Lung (tissue), 11 donors: ENCODE measurements at regions not wholly inside any gene's neighbourhood (a gene's known extent, or its start where the extent isn't known, plus 50 kb on each side); places are given as distances from the start of the nearest gene placed in this dataset.

Experiments
- ATAC-seq: fragments of 200-7000 bp; cut with Tn5 transposase; one replicate; pipeline ENCODE4 v1.9.1; 2020; ENCODE audit warnings: moderate number of reproducible peaks; ENCODE audit not compliant: insufficient read depth, low FRiP score
- DNase-seq, 3 donors: peaks; one replicate each; pipeline ENCODE4 v3.0.0-alpha.2; 2013 to 2017
- H3K27ac ChIP-seq, 2 donors: one replicate each; pipeline ENCODE4 v1.5.1; 2013; ENCODE audit warnings: mild to moderate bottlenecking in 2 of 2, moderate library complexity in 2 of 2, control low read depth in 1 of 2, inconsistent platforms in 1 of 2, low read depth in 1 of 2, low read length in 1 of 2
- H3K27me3 ChIP-seq, 3 donors: one replicate each; pipeline ENCODE4 v1.5.1; 2013; ENCODE audit warnings: low read length in 2 of 3; ENCODE audit not compliant: control insufficient read depth in 3 of 3, insufficient read depth in 3 of 3
- H3K36me3 ChIP-seq, 4 donors: one replicate each; pipeline ENCODE4 v1.5.1; 2013; ENCODE audit warnings: low read length in 4 of 4, mild to moderate bottlenecking in 1 of 4, moderate library complexity in 1 of 4; ENCODE audit not compliant: control insufficient read depth in 4 of 4, insufficient read depth in 4 of 4
- H3K4me1 ChIP-seq, 5 donors: one replicate each; pipeline ENCODE4 v1.5.1; 2013; ENCODE audit warnings: low read length in 5 of 5, mild to moderate bottlenecking in 2 of 5, moderate library complexity in 1 of 5; ENCODE audit not compliant: control insufficient read depth in 5 of 5, insufficient read depth in 5 of 5
- H3K4me3 ChIP-seq: one replicate; pipeline ENCODE4 v1.5.1; 2013; ENCODE audit warnings: mild to moderate bottlenecking, control low read depth, moderate library complexity
- H3K9ac ChIP-seq, 2 donors: one replicate each; pipeline ENCODE4 v1.5.1; 2013; ENCODE audit warnings: low read length in 2 of 2, control low read depth in 1 of 2; ENCODE audit not compliant: insufficient read depth in 1 of 2
- H3K9me3 ChIP-seq, 4 donors: one replicate each; pipeline ENCODE4 v1.5.1; 2013; ENCODE audit warnings: low read length in 3 of 4, mild to moderate bottlenecking in 1 of 4, moderate library complexity in 1 of 4; ENCODE audit not compliant: control insufficient read depth in 4 of 4, insufficient read depth in 3 of 4
- WGBS, 2 donors: extraction: QIAGEN DNeasy Blood & Tissue Kit; methylation state at CpG; one replicate each; pipeline ENCODE4 v1.1.7; 2013; 5-methylcytosine and 5-hydroxymethylcytosine counted together
- TF ChIP-seq, protein P1 (sequence below): IDR thresholded peaks from 2 replicates; pipeline ENCODE4 v1.5.1; 2012; ENCODE audit warnings: mild to moderate bottlenecking; ENCODE audit errors: control extremely low read depth, extremely low read depth
- donor health status: control.
- donor health status: control.
- donor health status: Bipolar disorder and iron deficiency.
- donor health status: healthy.
- donor health status: DM: yes; HTN: yes; CAD: no.

DNA sequence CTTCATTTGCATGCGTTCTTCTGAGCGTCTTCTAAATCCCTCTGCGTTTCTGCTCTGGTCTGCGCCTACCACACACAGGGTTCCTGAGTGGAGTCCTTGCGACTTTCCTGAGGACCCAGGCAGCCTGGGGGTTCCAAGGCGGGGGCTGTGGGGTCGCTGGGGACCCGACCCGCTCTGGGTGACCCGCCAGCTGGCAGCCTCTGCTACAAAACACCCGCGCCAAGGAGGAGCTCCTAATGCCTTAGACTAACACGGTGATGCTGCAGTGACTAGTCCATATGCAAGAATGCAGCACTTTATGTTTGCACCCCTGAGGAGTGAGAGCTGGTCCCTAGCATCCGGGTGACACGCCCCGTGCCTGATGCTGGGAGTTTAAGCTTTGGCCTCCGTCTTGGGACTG, 367.0 kb upstream of the POM121L12 start:
- Histone ChIP-seq H3K27ac (no peak overlapping the region), H3K9me3 (peaks cover 0 to 2% (median 0%) of the 10 kb centered on the region in 4 donors), H3K4me1 (no peaks in the 10 kb centered on the region), H3K9ac (no peak overlapping the region), H3K27me3 (no peaks in the 10 kb centered on the region), H3K4me3 (no peak overlapping the region), H3K36me3 (no peaks in the 10 kb centered on the region)
- WGBS, 2 donors: 95% methylated on average over 17 of the region's 17 CpGs
- DNase-seq: no peak
- TF ChIP-seq, protein P1, sequence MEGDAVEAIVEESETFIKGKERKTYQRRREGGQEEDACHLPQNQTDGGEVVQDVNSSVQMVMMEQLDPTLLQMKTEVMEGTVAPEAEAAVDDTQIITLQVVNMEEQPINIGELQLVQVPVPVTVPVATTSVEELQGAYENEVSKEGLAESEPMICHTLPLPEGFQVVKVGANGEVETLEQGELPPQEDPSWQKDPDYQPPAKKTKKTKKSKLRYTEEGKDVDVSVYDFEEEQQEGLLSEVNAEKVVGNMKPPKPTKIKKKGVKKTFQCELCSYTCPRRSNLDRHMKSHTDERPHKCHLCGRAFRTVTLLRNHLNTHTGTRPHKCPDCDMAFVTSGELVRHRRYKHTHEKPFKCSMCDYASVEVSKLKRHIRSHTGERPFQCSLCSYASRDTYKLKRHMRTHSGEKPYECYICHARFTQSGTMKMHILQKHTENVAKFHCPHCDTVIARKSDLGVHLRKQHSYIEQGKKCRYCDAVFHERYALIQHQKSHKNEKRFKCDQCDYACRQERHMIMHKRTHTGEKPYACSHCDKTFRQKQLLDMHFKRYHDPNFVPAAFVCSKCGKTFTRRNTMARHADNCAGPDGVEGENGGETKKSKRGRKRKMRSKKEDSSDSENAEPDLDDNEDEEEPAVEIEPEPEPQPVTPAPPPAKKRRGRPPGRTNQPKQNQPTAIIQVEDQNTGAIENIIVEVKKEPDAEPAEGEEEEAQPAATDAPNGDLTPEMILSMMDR: no peak
- no peak for ATAC-seq

DNA sequence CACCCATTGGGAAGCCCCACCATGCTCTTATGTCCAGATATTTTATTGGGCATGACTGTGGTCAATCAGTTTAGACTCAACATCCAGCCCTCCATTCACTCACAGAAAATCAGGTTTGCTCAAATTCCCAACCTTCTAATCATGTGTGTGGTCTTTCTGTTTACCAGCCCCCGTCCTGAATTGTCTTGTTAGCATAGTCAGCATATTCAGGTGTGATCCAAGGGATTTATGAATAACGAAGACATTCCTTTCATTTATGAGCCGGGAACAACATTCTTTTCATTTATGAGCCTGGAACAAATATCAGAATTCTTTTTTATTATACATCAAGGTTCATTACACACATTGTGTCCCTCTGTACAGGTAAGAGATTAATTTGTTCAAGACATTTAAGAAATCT, 376.3 kb upstream of the POM121L12 start:
- H3K27ac ChIP-seq: no peak overlapping the region
- H3K4me1 ChIP-seq: no peaks in the 10 kb centered on the region
- no peak overlapping the region for H3K9ac ChIP-seq
- no peaks in the 10 kb centered on the region for H3K9me3 ChIP-seq
- no peak for DNase-seq
- 75 to 82% methylated on average over 3 of the region's 3 CpGs for WGBS, 2 donors
- H3K36me3 ChIP-seq: no peaks in the 10 kb centered on the region
- H3K27me3 ChIP-seq: no peaks in the 10 kb centered on the region
- H3K4me3 ChIP-seq: no peak overlapping the region
- TF ChIP-seq, protein P1: no peak
- no peak for ATAC-seq

DNA sequence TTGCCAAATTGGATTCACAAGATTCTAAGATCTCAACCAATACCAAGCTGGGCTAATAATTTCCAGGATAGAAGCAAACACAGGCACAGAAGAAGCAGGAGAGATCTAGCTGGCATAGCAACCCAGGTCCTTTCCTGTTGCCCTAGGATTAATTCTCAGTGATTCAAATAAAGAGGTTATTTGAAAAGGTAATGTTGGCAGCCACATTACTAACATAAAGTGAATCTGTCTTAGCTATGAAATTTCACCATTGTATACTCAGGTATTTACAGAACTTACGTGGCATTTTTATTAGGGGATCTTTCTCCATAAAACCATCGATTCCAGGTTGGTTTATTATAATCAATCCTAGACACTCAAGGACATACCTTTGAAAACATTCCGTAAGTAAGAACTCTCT, 379.3 kb upstream of the POM121L12 start:
- DNase-seq (no peak), ATAC-seq (no peak)
- no peak overlapping the region for H3K4me3 ChIP-seq
- H3K27ac ChIP-seq: no peak overlapping the region
- H3K27me3 ChIP-seq: no peaks in the 10 kb centered on the region
- H3K36me3 ChIP-seq: no peaks in the 10 kb centered on the region
- H3K4me1 ChIP-seq: no peaks in the 10 kb centered on the region
- TF ChIP-seq, protein P1: no peak
- peaks cover 0 to 3% (median 0%) of the 10 kb centered on the region in 4 donors for H3K9me3 ChIP-seq
- WGBS, 2 donors: 67% methylated on average over 3 of the region's 3 CpGs
- H3K9ac ChIP-seq: no peak overlapping the region

DNA sequence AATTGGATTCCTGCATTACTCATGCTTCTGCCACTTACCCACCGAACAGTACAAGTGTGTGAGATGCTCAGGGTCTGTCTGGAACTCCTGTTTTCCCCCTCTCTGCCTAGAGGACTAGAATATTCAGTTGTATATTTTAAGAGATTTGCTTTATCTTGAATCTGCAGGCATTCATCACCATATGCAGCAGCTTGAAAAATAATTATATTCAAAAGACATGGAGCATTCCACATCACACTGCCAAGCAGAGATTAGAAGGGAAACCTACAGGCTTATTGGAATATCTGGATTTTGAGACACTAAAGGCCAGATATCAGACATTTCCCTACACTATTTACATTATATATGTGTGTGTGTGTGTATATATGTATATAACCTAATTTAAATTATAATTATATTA, 382.8 kb upstream of the POM121L12 start:
- Histone ChIP-seq H3K27me3 (no peaks in the 10 kb centered on the region), H3K27ac (no peak overlapping the region), H3K4me1 (no peaks in the 10 kb centered on the region), H3K9me3 (peaks cover 0 to 3% (median 0%) of the 10 kb centered on the region in 4 donors), H3K9ac (no peak overlapping the region), H3K4me3 (no peak overlapping the region), H3K36me3 (no peaks in the 10 kb centered on the region)
- ATAC-seq (no peak), DNase-seq (no peak)
- TF ChIP-seq, protein P1: no peak
- WGBS, 2 donors: 33 to 62% methylated on average over 1 of the region's 1 CpG
